ENCODE measurements at regions not wholly inside any gene's neighbourhood (a gene's known extent, or its start where the extent isn't known, plus 50 kb on each side); places are given as distances from the start of the nearest gene placed in this dataset.

- Histone ChIP-seq H3K4me3 (replicated peaks in 1 of 3) (no peak overlapping the region), H3K27me3 (no peaks in the 10 kb centered on the region), H3K4me1 (no peaks in the 10 kb centered on the region), H3K9me3 (no peaks in the 10 kb centered on the region), H3K36me3 (no peaks in the 10 kb centered on the region), H3K27ac (no peak overlapping the region)
- TF ChIP-seq POLR2A (IDR thresholded peaks at IDR 0.05) (no peak), CTCF (IDR thresholded peaks at IDR 0.05) (no peak)
- intact Hi-C loops (cut with DNase I) = no loop called here
- no peak for DNase-seq
These were observed 456.5 kb upstream of the GOLIM4 start for GRCh38 chr3:168552251-168552650.

- no peak for DNase-seq
- no peaks in the 10 kb centered on the region for H3K9me3 ChIP-seq
- TF ChIP-seq CTCF (IDR thresholded peaks at IDR 0.05) = no peak
- no peak for TF ChIP-seq POLR2A (IDR thresholded peaks at IDR 0.05)
- intact Hi-C loops (cut with DNase I) = no loop called here
- WGBS, 2 donors = 75 to 76% methylated on average over 2 of the region's 2 CpGs
- no peaks in the 10 kb centered on the region for H3K36me3 ChIP-seq
- H3K4me3 ChIP-seq (replicated peaks in 1 of 3) = no peak overlapping the region
- H3K27me3 ChIP-seq = no peaks in the 10 kb centered on the region
- no peaks in the 10 kb centered on the region for H3K4me1 ChIP-seq
- H3K27ac ChIP-seq = no peak overlapping the region
These were observed 453.0 kb upstream of the GOLIM4 start for GRCh38 chr3:168548719-168549118.

- intact Hi-C loops (cut with DNase I) = no loop called here
- Histone ChIP-seq H3K36me3 (no peaks in the 10 kb centered on the region), H3K27me3 (no peaks in the 10 kb centered on the region), H3K4me3 (replicated peaks in 1 of 3) (no peak overlapping the region), H3K27ac (no peak overlapping the region), H3K4me1 (no peaks in the 10 kb centered on the region), H3K9me3 (no peaks in the 10 kb centered on the region)
- TF ChIP-seq POLR2A (IDR thresholded peaks at IDR 0.05) = no peak
- no peak for TF ChIP-seq CTCF (IDR thresholded peaks at IDR 0.05)
- WGBS, 2 donors = 89 to 93% methylated on average over 7 of the region's 7 CpGs
- no peak for DNase-seq
These were observed 451.0 kb upstream of the GOLIM4 start for GRCh38 chr3:168546707-168547106.

DNA sequence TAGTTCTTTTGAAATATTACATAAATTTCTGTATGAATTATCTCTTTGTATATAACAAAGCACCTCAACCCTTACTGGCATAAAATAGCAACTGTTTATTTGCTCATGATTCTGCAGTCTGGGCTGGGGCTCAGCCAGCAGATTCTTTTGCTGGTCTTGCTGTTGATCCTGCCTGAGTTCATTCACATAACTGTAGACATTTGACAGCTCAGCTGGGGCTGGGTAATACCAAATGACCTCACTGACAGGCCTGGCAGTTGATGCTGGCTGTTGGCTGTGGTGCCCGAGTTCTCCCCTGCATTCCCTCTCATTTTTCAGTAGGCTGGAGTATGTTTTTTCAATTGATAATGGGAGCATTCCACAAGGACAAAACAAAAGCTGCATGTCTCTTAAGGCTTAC is 449.9 kb upstream of the GOLIM4 start:
- no peaks in the 10 kb centered on the region for H3K27me3 ChIP-seq
- WGBS, 2 donors = 53 to 73% methylated on average over 1 of the region's 1 CpG
- H3K4me3 ChIP-seq (replicated peaks in 1 of 3) = no peak overlapping the region
- intact Hi-C loops (cut with DNase I) = no loop called here
- H3K4me1 ChIP-seq = no peaks in the 10 kb centered on the region
- H3K36me3 ChIP-seq = no peaks in the 10 kb centered on the region
- H3K27ac ChIP-seq = no peak overlapping the region
- DNase-seq = no peak
- TF ChIP-seq CTCF (IDR thresholded peaks at IDR 0.05) = no peak
- H3K9me3 ChIP-seq = no peaks in the 10 kb centered on the region

GRCh38 chr3:168544097-168544957 is 448.6 kb upstream of the GOLIM4 start:
- intact Hi-C loops (cut with DNase I) = no loop called here
- Histone ChIP-seq H3K9me3 (no peaks in the 10 kb centered on the region), H3K27ac (no peak overlapping the region), H3K27me3 (no peaks in the 10 kb centered on the region), H3K4me3 (replicated peaks in 1 of 3) (no peak overlapping the region), H3K36me3 (no peaks in the 10 kb centered on the region), H3K4me1 (no peaks in the 10 kb centered on the region)
- TF ChIP-seq POLR2A (IDR thresholded peaks at IDR 0.05) (no peak), CTCF (IDR thresholded peaks at IDR 0.05) (no peak)
- DNase-seq = no peak

Measured in thyroid gland (tissue), 4 donors.